ENCODE measurements at regions not wholly inside any gene's neighbourhood (a gene's known extent, or its start where the extent isn't known, plus 50 kb on each side); places are given as distances from the start of the nearest gene placed in this dataset.

DNA sequence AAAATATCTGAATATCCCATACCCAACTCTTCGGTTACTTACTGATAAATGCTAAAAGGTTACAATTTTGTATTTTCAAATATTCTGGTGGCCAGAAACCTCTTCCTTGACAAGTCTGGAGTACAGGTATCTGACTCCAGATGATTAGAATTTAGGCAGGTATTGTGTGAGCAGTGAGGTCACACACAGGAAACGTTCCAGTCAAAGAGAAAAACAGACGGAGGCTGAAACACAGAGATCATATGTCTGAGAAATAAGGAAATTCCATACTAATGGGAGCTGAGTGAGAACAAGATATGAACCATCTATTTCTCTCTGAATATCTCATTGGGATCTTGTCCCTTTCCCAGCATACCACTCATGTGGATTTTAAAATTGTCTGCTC is 89.4 kb upstream of the IGLL5 start:
- ATAC-seq = no peak

GRCh38 chr22:22798716-22799115 is 88.9 kb upstream of the IGLL5 start:
- H3K27ac ChIP-seq = no peak overlapping the region
- no peaks in the 10 kb centered on the region for H3K9me3 ChIP-seq
- DNase-seq (no peak), ATAC-seq (no peak)
- no peaks in the 10 kb centered on the region for H3K4me1 ChIP-seq
- no peak for TF ChIP-seq CTCF (IDR thresholded peaks at IDR 0.05)
- intact Hi-C loops (cut with DNase I) = no loop called here
- H3K4me3 ChIP-seq = no peak overlapping the region
- peaks cover 15% of the 10 kb centered on the region for H3K27me3 ChIP-seq (ENCODE audit: low read depth)
- no peaks in the 10 kb centered on the region for H3K36me3 ChIP-seq

More for the DNA sequence above, 89.4 kb upstream of the IGLL5 start:
- Histone ChIP-seq H3K27me3 (ENCODE audit: low read depth) (peaks cover 15% of the 10 kb centered on the region), H3K27ac (no peak overlapping the region), H3K9me3 (no peaks in the 10 kb centered on the region), H3K4me3 (no peak overlapping the region), H3K4me1 (no peaks in the 10 kb centered on the region), H3K36me3 (no peaks in the 10 kb centered on the region)
- TF ChIP-seq CTCF (IDR thresholded peaks at IDR 0.05) = no peak
- no peak for DNase-seq
- intact Hi-C loops (cut with DNase I) = no loop called here

- Histone ChIP-seq H3K4me3 (no peak overlapping the region), H3K4me1 (no peaks in the 10 kb centered on the region), H3K27ac (no peak overlapping the region), H3K27me3 (ENCODE audit: low read depth) (peaks cover 15% of the 10 kb centered on the region), H3K36me3 (no peaks in the 10 kb centered on the region), H3K9me3 (no peaks in the 10 kb centered on the region)
- intact Hi-C loops (cut with DNase I) = no loop called here
- ATAC-seq (no peak), DNase-seq (no peak)
- TF ChIP-seq CTCF (IDR thresholded peaks at IDR 0.05) = no peak
Measured at GRCh38 chr22:22799561-22799960, 88.1 kb upstream of the IGLL5 start.

DNA sequence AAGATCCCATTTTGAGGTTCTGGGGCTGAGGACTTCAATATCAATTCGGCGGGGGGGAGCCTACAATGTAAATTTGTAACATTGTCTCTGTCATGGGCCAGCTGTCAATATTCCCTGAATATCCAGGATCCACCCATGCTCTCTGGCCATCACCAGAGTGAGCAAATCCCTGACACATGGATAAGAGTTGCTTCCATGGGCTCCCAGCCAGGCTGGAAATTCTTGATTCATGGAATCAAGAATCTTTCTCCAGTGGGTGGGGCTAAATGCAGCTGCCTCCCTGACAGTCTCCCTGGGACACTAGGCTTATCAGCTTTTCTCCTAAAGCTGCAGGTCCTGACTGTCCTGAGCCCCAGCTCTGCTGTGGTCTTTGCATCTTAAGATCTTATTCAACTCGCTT is 86.9 kb upstream of the IGLL5 start:
- Histone ChIP-seq H3K9me3 (no peaks in the 10 kb centered on the region), H3K27ac (no peak overlapping the region), H3K4me1 (no peaks in the 10 kb centered on the region), H3K27me3 (ENCODE audit: low read depth) (peaks cover 22% of the 10 kb centered on the region), H3K4me3 (no peak overlapping the region), H3K36me3 (no peaks in the 10 kb centered on the region)
- DNase-seq (no peak), ATAC-seq (no peak)
- intact Hi-C loops (cut with DNase I) = no loop called here
- no peak for TF ChIP-seq CTCF (IDR thresholded peaks at IDR 0.05)

DNA sequence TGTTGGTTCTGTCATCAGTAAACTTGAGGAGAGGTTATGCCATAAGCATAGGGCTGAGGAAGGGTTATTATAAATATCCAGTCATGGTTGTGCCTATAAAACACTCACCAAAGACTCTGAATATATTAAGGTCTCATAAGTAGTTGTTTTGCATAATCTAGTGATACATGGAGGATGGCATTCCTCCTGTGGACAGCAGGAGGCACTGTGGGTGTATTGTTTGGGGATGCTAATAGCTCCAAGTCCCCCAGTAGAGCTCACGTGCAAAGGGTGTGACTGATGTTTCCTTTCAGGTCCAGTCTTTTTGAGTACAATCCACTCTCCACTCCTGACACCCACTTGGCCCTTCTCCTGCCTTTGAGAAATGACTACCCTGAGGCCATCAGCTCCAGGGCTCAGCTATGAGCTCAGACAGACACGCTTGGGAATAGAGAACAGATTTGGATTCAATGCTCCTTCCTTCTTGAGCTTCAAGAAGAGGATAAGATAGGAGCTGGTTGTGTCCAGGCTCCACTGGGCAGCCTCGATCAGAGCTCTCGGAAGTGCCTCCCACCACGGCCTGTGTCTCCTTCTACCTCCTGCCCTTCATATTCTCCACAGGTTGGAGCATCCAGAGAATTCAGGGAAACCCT is 85.2 kb upstream of the IGLL5 start:
- H3K27ac ChIP-seq = no peak overlapping the region
- H3K9me3 ChIP-seq = no peaks in the 10 kb centered on the region
- TF ChIP-seq CTCF (IDR thresholded peaks at IDR 0.05) = no peak
- H3K4me1 ChIP-seq = no peaks in the 10 kb centered on the region
- H3K27me3 ChIP-seq (ENCODE audit: low read depth) = peaks cover 22% of the 10 kb centered on the region
- intact Hi-C loops (cut with DNase I) = no loop called here
- ATAC-seq (no peak), DNase-seq (no peak)
- no peaks in the 10 kb centered on the region for H3K36me3 ChIP-seq
- no peak overlapping the region for H3K4me3 ChIP-seq
